ENCODE measurements at regions not wholly inside any gene's neighbourhood (a gene's known extent, or its start where the extent isn't known, plus 50 kb on each side); places are given as distances from the start of the nearest gene placed in this dataset.

DNA sequence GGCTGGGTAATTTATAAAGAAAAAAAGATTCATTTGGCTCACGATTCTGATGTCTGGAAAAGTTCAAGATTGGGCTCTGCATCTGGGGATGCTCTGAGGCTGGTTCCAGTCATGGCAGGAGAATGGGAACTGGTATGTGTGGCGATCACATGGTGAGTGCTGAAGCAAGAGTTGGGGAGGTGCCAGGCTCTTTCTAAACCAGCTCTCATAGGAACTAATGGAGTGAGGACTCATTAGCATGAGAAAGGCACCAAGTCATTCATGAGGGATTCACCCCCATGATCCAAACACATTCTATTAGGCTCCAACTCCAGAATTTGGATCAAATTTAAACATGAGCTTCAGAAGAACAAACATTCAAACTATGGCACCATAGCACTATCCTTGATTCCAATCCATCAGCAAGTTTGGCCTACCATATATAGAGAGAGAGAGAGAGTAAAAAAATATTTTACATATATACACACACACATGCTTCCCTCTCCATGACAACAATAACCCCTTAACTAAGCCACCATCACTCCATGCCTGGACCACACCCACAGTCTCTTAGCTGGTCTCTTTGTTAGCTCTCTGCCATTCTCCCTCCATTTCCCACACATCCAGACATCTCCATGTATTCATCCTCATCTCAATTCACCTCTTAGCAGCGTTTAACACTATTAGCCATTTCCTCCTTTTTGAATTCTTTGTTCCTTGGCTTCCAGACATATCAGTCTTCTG lies 57.9 kb downstream of the NPY start:
- TF ChIP-seq, protein P1, sequence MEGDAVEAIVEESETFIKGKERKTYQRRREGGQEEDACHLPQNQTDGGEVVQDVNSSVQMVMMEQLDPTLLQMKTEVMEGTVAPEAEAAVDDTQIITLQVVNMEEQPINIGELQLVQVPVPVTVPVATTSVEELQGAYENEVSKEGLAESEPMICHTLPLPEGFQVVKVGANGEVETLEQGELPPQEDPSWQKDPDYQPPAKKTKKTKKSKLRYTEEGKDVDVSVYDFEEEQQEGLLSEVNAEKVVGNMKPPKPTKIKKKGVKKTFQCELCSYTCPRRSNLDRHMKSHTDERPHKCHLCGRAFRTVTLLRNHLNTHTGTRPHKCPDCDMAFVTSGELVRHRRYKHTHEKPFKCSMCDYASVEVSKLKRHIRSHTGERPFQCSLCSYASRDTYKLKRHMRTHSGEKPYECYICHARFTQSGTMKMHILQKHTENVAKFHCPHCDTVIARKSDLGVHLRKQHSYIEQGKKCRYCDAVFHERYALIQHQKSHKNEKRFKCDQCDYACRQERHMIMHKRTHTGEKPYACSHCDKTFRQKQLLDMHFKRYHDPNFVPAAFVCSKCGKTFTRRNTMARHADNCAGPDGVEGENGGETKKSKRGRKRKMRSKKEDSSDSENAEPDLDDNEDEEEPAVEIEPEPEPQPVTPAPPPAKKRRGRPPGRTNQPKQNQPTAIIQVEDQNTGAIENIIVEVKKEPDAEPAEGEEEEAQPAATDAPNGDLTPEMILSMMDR (IDR thresholded peaks at IDR 0.05) = no peak
- TF ChIP-seq ZFX (IDR thresholded peaks at IDR 0.05; ENCODE audit: borderline replicate concordance) = no peak
- H3K27ac ChIP-seq = no peak overlapping the region

DNA sequence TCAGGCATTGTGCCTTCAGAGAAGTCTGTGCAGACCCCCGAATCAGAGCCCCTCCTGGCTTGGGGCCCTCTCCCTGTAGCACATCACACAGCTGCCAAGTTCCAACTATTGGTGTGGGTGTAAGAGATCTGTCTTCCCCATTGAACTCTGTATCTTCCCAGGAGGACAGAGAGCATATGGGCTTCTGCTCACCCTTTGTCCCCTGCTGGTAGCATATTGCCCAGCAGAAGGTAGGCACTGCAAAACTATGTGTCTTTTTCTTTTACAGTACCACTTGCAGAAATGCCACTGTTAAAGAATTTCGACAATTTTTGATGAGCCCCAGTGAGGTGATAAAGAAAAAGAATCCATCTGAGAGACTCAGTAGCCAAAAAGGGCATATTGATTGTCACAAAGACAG lies 59.6 kb downstream of the NPY start:
- TF ChIP-seq, protein P1 (IDR thresholded peaks at IDR 0.05) = no peak
- TF ChIP-seq ZFX (IDR thresholded peaks at IDR 0.05; ENCODE audit: borderline replicate concordance) = no peak
- no peak overlapping the region for H3K27ac ChIP-seq

DNA sequence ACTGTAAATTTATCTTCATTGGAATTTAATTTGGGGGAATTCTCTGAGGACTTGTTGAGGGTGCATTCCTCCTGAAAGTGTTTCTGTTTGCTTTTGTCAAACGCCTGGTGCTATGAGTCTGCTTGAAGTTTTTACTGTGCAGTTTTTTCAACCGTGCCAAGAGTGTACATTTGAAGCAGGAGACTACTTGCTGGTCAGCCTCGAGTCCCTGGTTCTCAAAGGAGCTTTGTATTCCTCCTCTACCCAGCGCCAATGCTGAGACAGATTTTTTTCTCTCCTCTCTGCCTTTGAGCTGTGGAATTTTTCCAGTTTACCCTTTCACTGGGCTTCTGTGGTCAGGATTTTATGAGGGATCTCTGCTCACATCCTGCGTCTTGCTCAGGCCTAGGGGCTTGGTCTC lies 62.1 kb downstream of the NPY start:
- H3K27ac ChIP-seq = no peak overlapping the region
- TF ChIP-seq, protein P1 (IDR thresholded peaks at IDR 0.05) = no peak

DNA sequence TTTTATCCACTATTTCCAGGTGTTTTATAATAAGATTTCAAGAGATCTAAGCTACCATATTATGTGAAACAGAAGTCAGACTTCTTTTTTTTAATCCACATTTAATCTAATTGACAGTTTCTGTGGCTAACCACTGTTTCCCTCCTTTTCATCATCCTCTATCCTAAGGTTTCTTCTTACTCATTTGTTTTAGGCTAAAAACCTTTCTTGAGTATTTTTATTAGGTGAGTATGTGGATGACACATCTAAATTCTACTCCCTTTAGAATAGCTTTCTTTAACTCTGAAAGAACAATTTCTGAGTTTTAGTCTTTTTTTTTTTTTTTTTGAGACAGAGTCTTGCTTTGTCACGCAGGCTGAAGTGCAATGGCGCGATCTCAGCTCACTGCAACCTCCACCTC lies 62.7 kb downstream of the NPY start:
- H3K27ac ChIP-seq = no peak overlapping the region
- TF ChIP-seq ZFX (IDR thresholded peaks at IDR 0.05; ENCODE audit: borderline replicate concordance) = no peak
- TF ChIP-seq, protein P1 (IDR thresholded peaks at IDR 0.05) = no peak

DNA sequence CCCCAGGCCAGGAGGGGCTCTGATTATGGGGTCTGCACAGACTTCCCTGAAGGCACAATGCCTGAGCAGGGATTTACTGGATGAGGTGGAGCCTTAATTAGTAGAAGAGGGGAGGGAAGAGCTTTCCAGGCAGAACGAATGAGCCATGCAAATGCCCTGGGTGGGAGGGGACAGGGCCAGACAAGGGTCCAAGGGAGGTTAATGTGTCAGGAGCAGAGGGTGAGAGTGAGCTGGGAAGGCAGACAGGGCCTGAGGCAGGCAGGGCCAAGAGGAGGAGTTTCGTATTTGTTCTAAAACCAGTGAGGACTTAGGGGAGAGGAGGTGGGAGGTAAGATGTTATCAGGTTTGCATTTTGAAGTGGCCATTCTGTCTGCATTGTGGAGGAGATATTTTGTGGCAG lies 65.3 kb downstream of the NPY start:
- no peak overlapping the region for H3K27ac ChIP-seq
- TF ChIP-seq, protein P1 (IDR thresholded peaks at IDR 0.05) = no peak
- no peak for TF ChIP-seq ZFX (IDR thresholded peaks at IDR 0.05; ENCODE audit: borderline replicate concordance)

DNA sequence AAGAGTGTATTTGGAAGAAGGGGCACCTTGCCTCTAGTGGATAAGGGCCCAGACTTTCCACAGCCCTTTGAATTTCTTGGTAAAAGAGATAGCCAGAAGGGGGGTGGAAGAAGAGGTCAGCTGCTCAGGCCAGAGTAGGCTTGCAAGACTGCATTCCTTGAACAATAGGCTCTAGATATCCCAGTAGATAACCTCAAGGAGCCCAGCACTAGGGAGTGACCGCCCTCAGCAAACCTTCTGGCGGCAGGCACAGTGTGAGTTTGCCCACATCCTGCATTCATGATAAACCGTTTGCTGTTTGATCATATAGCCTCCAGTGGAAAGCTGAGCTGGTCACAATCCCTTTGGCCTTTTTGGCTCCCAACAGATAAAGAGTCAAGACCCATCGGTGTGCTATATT lies 70.5 kb downstream of the NPY start:
- TF ChIP-seq, protein P1 (IDR thresholded peaks at IDR 0.05) = no peak
- TF ChIP-seq ZFX (IDR thresholded peaks at IDR 0.05; ENCODE audit: borderline replicate concordance) = no peak

DNA sequence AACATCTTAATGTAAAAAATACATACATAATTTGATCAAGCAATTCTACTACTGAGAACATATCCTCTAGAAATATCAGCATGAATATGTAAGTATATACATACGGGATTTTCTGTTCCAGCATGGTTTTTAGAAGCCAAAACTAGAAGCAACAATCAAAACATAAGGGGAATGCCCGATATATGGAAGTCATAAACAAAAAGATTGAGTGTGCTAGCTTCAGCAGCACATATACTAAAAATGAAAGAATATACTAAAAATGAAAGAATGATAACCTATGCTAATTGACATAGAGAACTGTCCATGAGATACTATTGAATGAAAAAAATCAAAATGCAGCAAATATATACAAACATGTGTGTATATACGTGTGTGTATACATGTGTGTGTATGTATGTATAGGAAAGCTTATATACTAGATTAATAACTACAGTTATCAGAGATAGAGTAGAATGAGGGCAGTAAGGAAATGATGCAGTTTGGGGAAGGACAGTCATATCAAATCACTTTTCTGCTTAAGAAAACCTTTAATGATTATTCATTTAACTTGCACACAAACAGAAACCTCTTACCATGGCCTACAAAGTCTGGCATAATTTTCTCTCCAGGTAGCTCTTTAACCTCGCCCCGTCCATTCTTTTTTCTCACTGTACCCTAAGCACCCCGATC lies 72.9 kb downstream of the NPY start:
- H3K27ac ChIP-seq = no peak overlapping the region
- TF ChIP-seq, protein P1 (IDR thresholded peaks at IDR 0.05) = no peak
- no peak for TF ChIP-seq ZFX (IDR thresholded peaks at IDR 0.05; ENCODE audit: borderline replicate concordance)

More for the DNA sequence above, 70.5 kb downstream of the NPY start:
- no peak overlapping the region for H3K27ac ChIP-seq

All from 22Rv1 (cell line).